OCI-LY7 (cell line): ENCODE measurements at regions not wholly inside any gene's neighbourhood (a gene's known extent, or its start where the extent isn't known, plus 50 kb on each side); places are given as distances from the start of the nearest gene placed in this dataset.

Source experiments
- BruUV-seq: library from RNA; stranded (reverse); fragments of 400-500 nt; replicated peaks from 2 replicates; lab custom pipeline; 2021; lab: Mats Ljungman, UMichigan
- CTCF ChIA-PET: fragments of 300-600 bp; sonication (Branson Sonifier 250); formaldehyde crosslinking; loops from one replicate; lab custom pipeline; 2022; ENCODE audit warnings: antibody characterized with exemption; ENCODE audit not compliant: unreplicated experiment; lab: Charles Lee
- POLR2A ChIA-PET: fragments of 300-600 bp; sonication (Branson Sonifier 250); formaldehyde crosslinking; loops from one replicate; lab custom pipeline; 2022; ENCODE audit warnings: antibody characterized with exemption; lab: Charles Lee
- DNase-seq: peaks from one replicate; pipeline ENCODE4 v3.0.0-alpha.2; 2015; ENCODE audit warnings: low spot score
- H2AFZ ChIP-seq: fragments of 200-600 bp; sonication (generic), shearing (Covaris generic); 2 replicates; pipeline ENCODE4 v1.6.1; 2014; ENCODE audit warnings: mild to moderate bottlenecking, antibody characterized with exemption, low read length, moderate library complexity
- H3K27ac ChIP-seq: fragments of 200-600 bp; sonication (generic); 2 replicates; pipeline ENCODE4 v1.5.1; 2014; ENCODE audit warnings: mixed run types, low read depth, mild to moderate bottlenecking, moderate library complexity, low read length, inconsistent platforms; ENCODE audit not compliant: poor library complexity, severe bottlenecking
- H3K36me3 ChIP-seq: fragments of 200-600 bp; sonication (generic); 2 replicates; pipeline ENCODE4 v1.6.1; 2014; ENCODE audit warnings: mild to moderate bottlenecking, antibody characterized with exemption, low read length, moderate library complexity, mixed read lengths; ENCODE audit not compliant: insufficient read depth
- H3K4me1 ChIP-seq: fragments of 200-600 bp; sonication (generic); 2 replicates; pipeline ENCODE4 v1.5.1; 2014; ENCODE audit warnings: mild to moderate bottlenecking, low read length; ENCODE audit not compliant: insufficient read depth, poor library complexity, severe bottlenecking
- H3K4me2 ChIP-seq: fragments of 200-600 bp; sonication (generic); 2 replicates; pipeline ENCODE4 v1.6.1; 2014; ENCODE audit warnings: mild to moderate bottlenecking, low read length
- H3K4me3 ChIP-seq: fragments of 200-600 bp; sonication (generic); 2 replicates; pipeline ENCODE4 v1.5.1; 2014; ENCODE audit warnings: mild to moderate bottlenecking, low read depth, low read length; ENCODE audit not compliant: poor library complexity, severe bottlenecking
- H3K79me2 ChIP-seq: fragments of 200-600 bp; sonication (generic); 2 replicates; pipeline ENCODE4 v1.6.1; 2016; ENCODE audit warnings: low read depth, mild to moderate bottlenecking, low read length, moderate library complexity, mixed read lengths; ENCODE audit not compliant: insufficient read depth
- H3K9me2 ChIP-seq: fragments of 200-600 bp; sonication (generic); 2 replicates; pipeline ENCODE4 v1.6.1; 2016; ENCODE audit warnings: mild to moderate bottlenecking, low read length, mixed read lengths; ENCODE audit not compliant: insufficient read depth
- H3K9me3 ChIP-seq: fragments of 200-600 bp; sonication (generic); 2 replicates; pipeline ENCODE4 v1.6.1; 2014; ENCODE audit warnings: mild to moderate bottlenecking, mixed run types, low read length, mixed read lengths
- H4K20me1 ChIP-seq: fragments of 200-600 bp; sonication (generic); 2 replicates; pipeline ENCODE4 v1.6.1; 2014; ENCODE audit warnings: mild to moderate bottlenecking, antibody characterized with exemption, low read length, moderate library complexity, mixed read lengths; ENCODE audit not compliant: insufficient read depth
- CTCF ChIP-seq: fragments of 200-600 bp; sonication (generic); conservative IDR thresholded peaks from 2 replicates; pipeline ENCODE4 v1.5.1; 2014; ENCODE audit warnings: mild to moderate bottlenecking, antibody characterized with exemption, low read length, moderate library complexity, mixed read lengths
- EZH2phosphoT487 ChIP-seq: fragments of 200-600 bp; sonication (generic); IDR thresholded peaks from 2 replicates; pipeline ENCODE4 v1.6.1; 2018; ENCODE audit warnings: low read depth, borderline replicate concordance, mild to moderate bottlenecking, mixed run types, antibody characterized with exemption, low read length, moderate library complexity, mixed read lengths
- intact Hi-C: fragments of 100-400 bp; cut with micrococcal nuclease; formaldehyde crosslinking; loops from one replicate; pipeline ENCODE4 v1.10.0; 2022; ENCODE audit not compliant: unreplicated experiment

GRCh38 chr2:240373289-240373885, 62.1 kb upstream of the GPC1 start:
- H3K9me3 ChIP-seq, result no peaks in the 10 kb centered on the region
- no peak overlapping the region for H3K27ac ChIP-seq
- BruUV-seq, result no TSS peak
- no peaks in the 10 kb centered on the region for H3K36me3 ChIP-seq
- no peaks in the 10 kb centered on the region for H3K79me2 ChIP-seq
- TF ChIP-seq CTCF (no peak), EZH2phosphoT487 (no peak)
- H2AFZ ChIP-seq, result no peak overlapping the region
- no peaks in the 10 kb centered on the region for H4K20me1 ChIP-seq
- ChIA-PET CTCF (no interaction called here), POLR2A (no interaction called here)
- no peaks in the 10 kb centered on the region for H3K9me2 ChIP-seq
- H3K4me2 ChIP-seq, result no peak overlapping the region
- H3K4me3 ChIP-seq, result no peak overlapping the region
- no peak for DNase-seq
- intact Hi-C loops, result no loop called here
- H3K4me1 ChIP-seq, result no peaks in the 10 kb centered on the region

GRCh38 chr2:240374085-240374907, 61.2 kb upstream of the GPC1 start:
- Histone ChIP-seq H3K9me2 (no peaks in the 10 kb centered on the region), H4K20me1 (no peaks in the 10 kb centered on the region), H3K27ac (no peak overlapping the region), H3K36me3 (no peaks in the 10 kb centered on the region), H3K4me2 (no peak overlapping the region), H3K4me3 (no peak overlapping the region), H3K4me1 (no peaks in the 10 kb centered on the region), H3K9me3 (no peaks in the 10 kb centered on the region), H2AFZ (no peak overlapping the region), H3K79me2 (no peaks in the 10 kb centered on the region)
- intact Hi-C loops, result no loop called here
- BruUV-seq, result no TSS peak
- CTCF ChIA-PET, result no interaction called here
- POLR2A ChIA-PET, result interaction anchor here (1.3 kb wide), 1 partner anchor 12 kb away, joined by 3 read pairs; no protein-coding TSS in a partner anchor
- DNase-seq, result no peak
- TF ChIP-seq CTCF (no peak), EZH2phosphoT487 (no peak)
